CD4-positive, alpha-beta T cell treated with Interleukin-10 for 1 hour (primary cell): ENCODE measurements at regions not wholly inside any gene's neighbourhood (a gene's known extent, or its start where the extent isn't known, plus 50 kb on each side); places are given as distances from the start of the nearest gene placed in this dataset.
"Not testable (repeated sequence)": the region's sequence is repeated elsewhere in the genome, so short reads cannot be mapped to it uniquely, and the experiment has no call there.

Experiments used
- DNase-seq: peaks from one replicate; pipeline ENCODE4 v3.0.0-alpha.2; 2020

DNA sequence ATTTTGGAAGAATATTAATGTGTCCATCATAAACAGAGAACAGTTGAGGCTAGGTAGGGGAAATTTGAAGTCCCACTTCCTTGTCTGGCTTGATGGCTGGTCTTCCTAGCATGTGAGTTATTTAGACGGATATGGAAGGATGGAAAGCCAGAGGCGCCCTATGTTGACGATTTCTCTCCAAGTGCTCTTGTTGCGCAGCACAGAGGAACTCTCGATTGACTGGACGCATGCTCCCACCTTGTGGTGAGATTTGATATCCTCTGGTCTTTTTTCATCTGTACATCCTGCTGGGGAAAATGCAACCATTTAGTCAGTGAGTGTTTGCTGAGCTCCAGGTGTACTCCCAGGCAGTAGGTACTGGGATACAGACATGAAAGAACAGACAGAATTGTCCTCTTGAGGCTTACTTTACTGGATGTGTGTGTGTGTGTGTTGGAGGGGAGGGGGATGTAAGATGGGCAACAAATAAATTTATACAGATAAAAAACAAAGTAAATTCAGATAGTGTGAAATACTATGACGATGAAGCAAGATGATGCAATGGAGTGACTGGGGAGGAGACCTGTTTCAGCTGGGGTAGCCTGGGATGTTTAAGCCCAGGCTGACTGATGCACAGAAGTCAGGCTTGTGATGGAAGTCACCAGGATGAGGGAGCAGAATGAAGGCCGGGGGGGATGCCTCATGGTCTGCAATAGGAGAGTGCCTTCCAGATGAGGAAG, 137.2 kb downstream of the TRIM43 start:
- DNase-seq: peak; percentile 38

DNA sequence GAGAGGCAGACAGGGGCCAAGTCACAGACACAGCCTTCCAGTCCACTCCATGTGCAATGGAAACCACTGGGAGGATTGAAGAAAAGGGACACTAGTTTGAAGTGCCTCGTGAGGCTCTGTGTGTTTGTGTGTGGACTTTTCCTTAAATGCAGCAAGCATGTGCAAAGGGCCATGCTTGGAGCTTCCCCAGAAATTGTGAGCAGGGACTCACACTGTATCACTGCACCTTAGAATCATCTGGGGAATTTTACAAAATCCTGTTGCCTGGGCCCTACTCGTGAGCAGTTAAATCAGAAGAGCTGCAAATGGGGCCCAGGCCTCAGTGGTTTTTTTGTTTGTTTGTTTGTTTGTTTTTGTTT, 137.8 kb downstream of the TRIM43 start:
- DNase-seq: no peak

DNA sequence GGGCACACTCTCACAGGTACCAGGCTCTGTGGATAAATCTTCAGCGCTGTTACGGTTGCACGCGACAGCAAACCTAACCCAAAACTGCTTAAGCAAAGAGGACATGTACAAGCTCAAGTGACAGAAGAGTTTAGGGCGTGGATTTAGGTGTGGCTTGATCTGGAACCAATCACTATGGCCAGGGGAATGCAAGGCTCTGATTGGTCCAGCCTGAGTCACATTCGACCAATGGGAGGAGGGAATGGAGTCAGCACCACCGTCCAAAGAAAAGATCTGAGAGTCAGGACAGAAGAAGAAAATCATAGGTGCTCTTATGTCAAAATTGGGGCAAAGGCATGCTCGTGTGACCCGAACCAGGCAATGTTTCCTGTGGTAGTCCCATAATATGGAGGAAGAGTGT, 139.0 kb downstream of the TRIM43 start:
- DNase-seq: no peak

DNA sequence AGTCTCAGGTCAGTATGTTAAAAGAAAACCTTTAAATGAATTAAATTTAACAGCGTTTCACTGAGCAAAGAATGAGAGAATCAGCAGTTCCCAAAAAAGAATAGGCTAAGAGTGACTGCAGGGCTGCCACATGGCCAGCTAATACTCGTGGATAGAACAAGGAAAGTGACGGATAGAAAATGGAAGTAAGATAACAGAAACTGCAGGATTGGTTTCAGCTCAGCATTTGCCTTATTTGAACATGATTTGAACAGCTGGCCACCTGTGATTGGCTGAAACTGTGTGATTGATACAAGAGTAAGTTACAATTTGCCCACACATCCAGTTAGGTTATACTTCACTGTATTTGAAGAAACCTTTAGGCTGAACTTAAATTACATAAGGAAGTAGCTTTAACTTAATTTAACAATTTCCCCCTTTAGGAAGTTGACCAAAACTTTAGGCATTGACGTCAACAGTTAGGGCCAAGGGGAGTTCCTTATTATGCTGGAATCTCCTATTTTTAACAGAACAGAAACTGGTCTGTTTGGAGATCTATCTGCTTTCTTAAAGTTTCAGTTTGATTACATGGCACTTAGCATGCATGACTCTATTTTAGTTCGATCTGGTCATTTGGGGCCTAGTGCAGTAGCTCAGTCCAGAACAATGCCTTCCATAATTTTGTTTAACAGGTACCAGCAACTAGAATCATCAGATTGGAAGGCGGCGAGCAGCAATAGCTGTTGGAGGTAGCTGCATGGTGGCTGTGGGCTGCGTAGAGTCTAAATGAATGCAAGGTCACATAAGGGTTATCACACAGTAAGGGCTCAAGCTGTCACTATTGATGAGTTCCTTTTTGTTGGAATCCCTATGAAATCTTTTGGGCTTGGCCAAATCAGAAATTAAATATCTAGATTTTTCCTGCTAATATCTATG, 143.4 kb downstream of the TRIM43 start:
- peak; percentile 3 for DNase-seq

DNA sequence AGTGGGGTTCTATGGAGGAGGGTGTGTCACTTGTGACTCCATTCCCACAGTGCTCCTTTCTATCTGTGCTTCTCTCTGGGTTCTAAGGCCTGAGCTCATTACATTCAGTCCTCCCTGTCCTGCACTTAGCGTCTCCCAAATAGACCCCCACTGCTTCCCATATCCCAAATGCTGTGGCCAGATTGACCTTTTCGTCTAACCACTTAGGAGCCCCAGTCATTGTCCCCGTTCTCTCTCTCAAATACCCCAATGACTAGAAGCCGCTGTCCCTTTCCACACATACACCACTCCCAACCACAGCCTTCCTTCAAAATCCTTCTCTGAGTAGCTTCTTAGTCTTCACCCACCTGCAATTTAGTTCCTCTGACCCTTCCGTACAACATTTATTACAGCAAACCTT, 146.5 kb downstream of the TRIM43 start:
- DNase-seq: no peak

DNA sequence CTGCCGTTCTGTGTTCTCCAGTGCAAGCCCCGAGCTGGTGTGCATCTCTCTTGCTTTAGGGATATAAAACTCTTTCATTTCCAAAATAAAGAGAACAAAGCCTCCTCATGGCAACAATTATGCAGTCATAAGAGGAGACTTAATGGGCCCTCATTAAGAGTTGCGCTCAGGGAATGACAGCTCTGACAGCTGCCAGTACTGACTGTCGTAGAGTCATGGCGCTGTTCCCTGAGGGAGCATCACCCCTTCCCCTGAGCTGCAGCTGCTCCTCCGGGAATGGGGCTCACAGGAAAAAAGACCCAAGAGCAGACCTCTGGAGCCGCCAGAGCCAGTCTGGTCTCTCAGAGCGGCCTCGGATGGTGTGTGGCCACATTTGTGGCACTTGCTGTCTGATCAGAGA, 160.3 kb downstream of the TRIM43 start:
- not testable (repeated sequence) for DNase-seq

DNA sequence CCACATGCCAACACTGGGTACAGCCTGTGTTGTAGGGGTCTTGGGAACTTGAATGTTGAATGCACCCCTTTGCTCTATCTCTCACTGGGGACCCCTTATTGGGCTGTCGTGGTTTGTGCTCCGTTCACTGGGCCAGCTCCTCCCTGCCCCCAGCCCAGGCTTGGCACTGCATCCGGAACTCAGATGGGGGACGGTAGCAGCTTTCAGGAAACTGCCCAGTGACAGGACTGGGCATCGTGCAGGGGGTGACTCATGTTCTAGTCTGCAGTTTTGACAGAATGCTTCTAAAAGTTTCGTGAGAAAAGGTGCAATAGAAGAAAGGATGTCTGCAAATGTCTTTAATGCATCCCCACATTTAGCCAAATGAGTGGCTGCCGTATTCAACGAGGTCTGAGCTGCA, 162.0 kb downstream of the TRIM43 start:
- DNase-seq: not testable (repeated sequence)

DNA sequence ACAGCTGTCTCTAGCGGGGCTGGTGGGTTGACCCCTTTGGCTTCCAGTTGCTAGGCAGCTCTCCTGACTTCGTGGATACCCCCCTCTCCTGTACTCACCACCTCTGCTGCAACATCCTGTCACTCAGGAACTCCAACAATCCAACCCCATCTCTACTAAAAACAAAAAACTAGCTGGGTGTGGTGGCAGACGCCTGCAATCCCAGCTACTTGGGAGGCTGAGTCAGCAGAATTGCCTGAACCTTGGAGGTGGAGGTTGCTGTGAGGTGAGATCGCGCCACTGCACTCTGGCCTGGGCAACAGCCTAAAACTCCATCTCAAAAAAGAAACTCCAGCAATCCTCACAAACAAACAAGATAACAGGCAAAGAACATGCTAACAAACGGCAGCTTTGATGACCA, 162.4 kb downstream of the TRIM43 start:
- DNase-seq: not testable (repeated sequence)

DNA sequence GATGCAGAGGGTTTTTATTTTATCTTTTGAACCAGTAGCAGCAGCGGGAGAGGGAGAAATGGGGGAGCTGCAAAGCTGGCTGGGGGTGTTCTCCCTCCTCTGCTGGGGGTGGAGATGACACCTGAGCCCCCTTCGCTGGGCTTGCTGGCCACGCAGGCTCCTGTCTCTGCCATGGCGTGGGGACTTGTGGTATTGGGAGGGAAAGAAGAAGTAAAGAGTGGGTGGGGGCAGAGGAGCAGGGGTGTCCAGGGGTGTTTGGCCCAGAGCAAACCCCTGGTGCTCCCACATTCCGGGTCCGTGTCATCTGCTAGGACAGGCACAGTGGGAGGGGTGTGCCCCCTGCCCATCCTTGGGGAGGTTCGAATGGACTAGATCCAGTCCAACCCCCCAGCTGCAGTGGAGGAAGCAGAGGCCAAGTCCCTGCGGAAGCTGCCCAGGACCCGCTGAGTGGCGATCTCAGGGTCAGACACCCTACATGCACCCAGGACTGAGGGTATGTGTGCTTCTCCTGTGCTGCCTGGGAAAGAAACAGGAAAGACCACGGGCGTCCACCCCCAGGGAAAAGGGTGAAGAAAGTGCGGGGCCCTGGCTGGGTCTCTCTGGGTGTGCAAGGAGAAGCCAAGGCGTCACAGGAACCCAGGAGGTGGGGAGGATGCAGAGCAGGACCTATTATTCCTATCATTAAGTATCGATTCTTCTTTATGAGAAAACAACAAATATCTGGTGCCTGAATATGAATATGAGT, 163.2 kb downstream of the TRIM43 start:
- not testable (repeated sequence) for DNase-seq

DNA sequence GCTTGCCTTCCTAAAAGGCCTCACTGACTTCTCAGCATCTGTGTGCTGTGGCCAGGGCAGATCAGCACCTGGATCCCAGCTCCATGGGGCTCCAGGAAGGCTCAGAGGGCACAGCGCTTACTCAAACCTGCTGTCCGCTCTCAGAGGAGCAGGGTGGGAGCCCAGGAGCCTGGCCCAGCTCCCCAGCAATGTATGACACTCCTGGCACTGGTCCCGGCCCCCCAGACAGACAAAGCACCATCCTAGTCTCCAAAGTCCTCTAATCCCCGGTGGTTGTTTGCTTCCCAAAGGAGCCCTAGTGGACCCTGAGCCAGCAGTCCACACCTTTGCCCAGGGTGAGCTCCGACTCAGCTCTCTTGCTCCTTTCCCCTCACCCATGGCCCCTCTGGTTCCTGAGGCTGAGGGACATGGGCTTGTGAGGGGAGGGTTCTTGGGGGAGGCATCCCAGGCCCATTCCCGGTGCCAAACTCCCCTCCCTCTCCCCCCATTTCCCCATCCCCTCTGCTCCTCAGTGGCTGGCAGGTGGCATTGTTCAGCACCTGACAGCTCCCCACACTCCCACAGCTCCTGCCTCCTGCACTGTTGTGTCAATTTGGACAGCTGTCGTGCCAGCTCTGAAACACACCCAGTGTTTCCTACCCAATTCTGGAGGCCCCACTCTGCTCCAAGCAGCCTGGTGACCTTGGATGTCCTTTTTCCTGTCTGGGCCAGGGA, 164.3 kb downstream of the TRIM43 start:
- DNase-seq: not testable (repeated sequence)

DNA sequence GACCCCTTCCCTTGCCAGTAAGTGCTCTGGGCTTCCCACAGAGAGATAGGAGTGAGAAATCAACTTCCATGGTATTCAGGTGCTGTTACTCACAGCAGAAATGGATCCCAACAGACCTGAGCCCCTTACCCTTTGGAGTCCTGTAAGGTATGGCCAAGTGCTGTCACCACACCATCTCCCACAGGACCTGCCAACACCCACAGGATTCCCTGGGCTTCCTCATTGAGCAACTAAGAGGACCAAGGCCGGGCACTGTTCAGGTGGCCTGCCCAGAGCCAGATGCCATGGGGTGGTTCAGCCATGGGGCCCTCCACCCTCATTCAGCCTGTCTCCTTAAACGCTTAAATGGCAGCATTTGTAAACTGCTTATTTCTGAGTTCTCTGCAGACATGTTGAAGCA, 166.2 kb downstream of the TRIM43 start:
- no peak for DNase-seq

DNA sequence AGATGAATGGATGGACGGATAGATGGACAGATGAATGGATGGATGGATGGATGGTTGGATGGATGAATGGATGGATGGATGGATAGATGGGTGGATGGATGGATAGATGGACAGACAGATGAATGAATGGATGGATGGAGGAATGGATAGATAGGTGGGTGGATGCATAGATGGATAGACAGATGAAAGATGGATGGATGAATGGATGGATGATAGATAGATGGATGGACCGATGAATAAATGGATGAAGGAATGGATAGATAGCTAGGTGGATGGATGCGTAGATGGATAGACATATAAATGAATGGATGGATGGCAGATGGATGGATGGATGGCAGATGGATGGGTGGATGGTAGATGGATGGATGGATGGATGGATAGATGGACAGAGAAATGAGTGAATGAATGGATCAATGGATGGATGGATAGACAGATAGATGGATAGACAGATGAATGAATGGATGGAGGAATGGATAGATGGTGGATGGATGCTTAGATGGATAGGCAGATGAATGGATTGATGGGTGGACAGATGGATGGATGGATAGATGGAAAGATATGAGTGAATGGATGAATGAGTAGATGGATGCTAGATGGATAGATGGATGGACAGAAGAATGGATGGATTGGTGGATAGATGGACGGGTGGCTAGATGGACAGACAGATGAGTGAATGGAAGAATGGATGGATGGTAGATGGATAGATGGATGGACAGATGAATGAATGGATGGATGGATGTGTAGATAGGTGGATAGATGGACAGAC, 167.9 kb downstream of the TRIM43 start:
- no peak for DNase-seq

DNA sequence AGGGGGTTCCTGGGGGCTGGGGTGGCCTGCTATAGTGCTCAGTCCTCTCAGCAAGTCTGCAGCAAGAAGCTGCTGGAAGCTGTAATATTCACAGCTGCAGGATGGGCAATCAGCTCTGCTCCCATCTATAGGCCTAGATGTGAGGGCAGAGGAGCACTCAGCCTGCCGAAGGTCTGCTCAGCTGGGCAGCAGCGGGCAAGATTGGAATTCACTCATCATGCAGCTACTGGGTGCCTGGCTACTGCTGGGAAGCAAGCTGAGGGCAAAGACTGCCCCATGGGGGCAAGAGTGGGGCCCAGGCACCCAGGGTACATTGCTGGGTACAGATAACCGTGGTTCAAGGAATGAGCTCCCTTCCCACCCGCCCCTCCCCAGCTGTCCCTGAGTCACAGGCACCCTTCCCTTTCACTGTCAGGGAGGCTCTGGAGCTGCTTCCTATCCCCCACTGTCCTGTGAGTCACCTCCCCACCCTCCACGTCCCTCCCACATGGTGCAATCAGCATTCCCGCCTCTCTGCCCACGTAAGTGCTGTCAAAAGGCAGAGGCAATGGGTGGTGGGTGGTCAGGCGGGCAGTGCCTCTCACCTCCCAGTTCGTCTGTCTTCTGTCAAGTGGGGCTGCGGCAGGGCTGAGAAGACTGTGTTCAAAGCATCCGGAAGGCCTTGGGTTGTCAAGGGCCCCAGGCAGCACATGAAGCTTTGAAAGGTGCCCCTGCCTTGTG, 169.2 kb downstream of the TRIM43 start:
- DNase-seq: no peak

DNA sequence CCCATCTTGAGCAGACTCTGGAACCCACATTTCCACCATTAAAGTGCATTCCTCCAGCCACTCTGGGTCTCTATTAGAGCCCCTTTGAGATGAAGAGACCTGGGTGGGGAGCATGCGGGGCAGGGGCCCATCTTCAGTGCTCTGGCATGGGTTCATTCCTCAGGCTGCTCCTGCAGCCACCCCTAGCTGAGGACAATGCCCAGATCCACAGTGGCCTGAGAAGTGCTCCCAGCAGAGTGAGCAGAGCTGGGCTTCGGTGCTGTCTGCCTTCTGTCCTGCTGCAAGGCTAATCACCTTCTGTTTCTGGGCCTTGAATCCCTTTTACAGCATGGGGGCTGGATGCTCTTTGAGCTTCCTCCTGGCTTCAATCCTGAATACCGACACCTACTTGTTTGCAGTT, 169.8 kb downstream of the TRIM43 start:
- no peak for DNase-seq

DNA sequence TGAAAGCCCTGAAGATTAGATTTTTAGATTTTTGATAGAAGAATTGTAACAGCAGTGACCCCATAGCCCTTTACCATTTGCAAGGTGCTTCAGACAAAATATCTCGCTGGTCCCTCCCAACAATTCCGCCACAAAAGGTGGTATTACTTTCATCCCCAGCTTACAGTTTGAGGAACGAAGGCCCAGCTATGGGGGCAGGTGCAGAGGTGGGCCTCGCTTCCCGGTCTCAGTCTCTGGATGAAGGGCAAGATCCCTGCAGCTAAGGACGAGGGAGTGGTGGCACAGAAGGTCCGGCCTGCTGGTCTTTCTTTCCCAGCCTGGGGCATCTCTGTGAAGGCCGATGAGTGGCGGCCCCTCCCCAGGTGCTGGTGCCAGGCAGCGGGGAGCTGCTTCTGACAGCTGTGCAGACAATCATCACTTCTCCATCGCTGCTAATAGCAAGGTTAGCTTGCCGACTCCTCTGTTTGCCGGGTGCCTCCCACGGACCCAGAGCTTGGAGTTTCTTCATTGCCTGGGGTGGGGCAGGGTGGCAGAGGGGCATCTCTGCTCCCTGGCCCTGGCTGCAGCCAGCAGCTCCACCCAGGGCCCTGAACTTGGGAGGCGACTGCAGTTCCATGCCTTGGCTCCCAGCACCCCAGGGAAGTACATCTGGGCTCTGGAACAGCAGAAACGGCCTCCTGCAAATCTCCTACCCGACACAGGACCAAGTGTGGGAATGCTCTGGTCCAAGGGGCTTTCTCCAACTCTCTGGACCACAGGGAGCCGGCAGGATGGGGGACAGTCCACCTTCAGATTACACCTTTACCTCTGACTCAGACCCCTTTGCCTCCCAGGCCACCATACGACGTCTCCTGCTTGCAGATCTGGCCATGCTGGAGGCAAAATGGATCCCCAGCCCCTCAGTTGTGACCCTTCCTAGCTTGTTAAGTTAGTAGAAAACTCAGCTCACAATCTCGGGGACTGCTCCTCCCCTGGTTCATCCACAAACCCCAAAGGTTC, 170.5 kb downstream of the TRIM43 start:
- not testable (repeated sequence) for DNase-seq

DNA sequence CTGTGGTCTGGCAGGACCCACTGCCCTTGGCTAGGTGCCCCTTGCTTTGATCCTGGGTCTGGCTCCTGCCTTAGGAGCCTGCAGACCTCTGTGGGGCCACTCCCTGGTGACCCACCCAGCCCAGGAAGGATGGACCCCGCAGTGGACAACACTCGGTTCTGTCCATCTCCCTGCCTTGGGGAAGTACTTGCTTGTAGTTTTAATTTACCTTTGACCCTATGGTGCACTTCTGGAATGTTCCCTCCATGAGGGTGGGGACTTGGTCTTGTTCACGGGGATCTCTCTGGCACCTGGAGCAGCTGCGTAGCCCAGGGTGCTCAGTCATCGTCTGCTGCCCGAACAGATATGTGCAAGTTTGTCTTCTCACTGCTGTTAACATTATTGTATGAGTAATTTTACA, 171.3 kb downstream of the TRIM43 start:
- not testable (repeated sequence) for DNase-seq

DNA sequence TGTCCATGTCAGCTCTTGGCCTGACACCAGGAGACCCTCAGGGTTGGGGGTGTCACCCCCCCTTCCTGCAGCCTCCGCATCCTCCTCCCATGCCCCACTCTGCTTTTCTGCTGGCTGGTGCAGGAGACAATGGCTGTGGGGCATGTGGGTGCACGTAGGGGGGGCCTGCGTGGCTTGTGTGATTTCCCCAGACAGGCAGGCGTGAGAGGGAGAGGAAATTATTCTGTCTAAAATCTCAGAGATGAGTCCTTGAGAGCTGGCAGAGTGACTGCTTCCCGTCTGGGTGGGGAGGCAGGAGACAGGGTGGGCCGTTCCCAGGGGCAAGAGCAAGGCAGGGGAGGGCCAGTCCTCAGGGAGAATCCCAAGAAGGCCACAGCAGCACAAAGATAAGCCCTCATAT, 173.2 kb downstream of the TRIM43 start:
- DNase-seq: not testable (repeated sequence)

DNA sequence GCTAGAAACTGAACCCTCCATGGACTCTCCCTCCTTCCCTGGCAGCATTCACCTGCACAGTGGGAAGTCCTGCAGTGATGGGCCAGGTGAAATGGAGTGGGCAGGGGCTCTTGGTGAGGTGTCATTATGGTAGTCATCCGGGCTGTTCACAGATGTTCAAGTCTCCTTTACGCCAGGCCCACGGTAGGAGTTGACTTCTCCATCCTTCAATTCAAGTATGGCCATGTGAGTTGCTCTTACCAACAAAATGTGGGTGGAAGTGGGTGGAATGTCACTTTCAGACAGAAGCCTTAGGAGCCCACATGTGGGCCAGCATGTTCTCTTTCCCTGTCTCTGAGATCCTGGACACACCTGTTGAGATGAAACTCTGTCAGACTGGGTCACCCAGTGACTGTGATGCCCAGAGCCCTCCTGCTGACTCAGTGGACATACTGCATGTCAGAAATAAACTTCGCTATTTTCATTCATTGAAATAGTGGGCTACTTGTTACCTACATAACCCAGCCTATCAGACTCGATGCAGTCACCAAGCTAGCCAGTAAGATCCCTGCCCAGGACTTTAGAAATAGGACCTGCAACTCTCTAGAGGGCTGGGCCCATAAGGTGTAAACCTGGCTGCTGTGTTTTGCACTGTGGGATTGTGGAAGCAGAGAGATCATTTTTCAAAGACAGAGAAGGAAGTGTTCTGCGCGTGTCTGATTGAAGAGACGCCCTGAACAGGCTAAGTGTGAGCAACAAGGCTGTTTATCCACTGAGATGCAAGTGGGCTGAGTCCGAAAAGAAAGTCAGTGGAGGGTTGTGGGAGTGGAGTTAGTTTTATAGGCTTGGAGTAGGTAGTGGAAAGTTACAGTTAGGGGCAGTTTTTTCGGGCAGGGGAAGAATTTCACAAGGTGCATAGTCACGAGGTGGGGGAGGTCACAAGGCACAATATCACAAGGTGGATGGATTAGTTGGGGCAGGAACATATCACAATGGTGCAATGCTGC, 174.4 kb downstream of the TRIM43 start:
- DNase-seq: not testable (repeated sequence)

DNA sequence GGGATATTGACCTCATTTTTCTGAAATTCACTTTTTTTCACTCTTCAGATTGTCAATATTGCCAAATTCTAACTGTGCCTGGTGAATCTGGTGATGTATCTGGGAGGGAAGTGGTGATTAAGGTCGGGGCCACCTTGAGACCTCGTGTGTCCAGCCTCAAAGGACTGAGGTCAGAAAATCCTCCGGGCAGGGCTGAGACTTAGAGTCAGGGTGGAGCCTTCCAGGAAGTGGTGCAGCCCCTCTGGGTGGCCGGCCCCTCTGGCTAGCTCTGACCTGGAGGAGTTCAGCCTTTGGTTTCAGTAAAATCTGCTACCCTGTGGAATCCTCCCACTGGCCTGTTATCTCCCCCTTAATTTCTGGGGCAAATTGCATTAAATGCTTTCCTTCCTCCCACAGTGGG, 175.7 kb downstream of the TRIM43 start:
- not testable (repeated sequence) for DNase-seq
